ENCODE measurements at regions not wholly inside any gene's neighbourhood (a gene's known extent, or its start where the extent isn't known, plus 50 kb on each side); places are given as distances from the start of the nearest gene placed in this dataset.

- Mint-ChIP-seq H3K27me3 (peaks cover 3% of the 10 kb centered on the region), H3K27ac (no peak overlapping the region), H3K36me3 (ENCODE audit: insufficient read depth) (peaks cover 6% of the 10 kb centered on the region), H3K4me3 (ENCODE audit: low read depth) (no peak overlapping the region), H3K9me3 (ENCODE audit: low read depth) (no peaks in the 10 kb centered on the region), H3K4me1 (ENCODE audit: low read depth) (peaks cover 13% of the 10 kb centered on the region)
- TF ChIP-seq, protein P1, sequence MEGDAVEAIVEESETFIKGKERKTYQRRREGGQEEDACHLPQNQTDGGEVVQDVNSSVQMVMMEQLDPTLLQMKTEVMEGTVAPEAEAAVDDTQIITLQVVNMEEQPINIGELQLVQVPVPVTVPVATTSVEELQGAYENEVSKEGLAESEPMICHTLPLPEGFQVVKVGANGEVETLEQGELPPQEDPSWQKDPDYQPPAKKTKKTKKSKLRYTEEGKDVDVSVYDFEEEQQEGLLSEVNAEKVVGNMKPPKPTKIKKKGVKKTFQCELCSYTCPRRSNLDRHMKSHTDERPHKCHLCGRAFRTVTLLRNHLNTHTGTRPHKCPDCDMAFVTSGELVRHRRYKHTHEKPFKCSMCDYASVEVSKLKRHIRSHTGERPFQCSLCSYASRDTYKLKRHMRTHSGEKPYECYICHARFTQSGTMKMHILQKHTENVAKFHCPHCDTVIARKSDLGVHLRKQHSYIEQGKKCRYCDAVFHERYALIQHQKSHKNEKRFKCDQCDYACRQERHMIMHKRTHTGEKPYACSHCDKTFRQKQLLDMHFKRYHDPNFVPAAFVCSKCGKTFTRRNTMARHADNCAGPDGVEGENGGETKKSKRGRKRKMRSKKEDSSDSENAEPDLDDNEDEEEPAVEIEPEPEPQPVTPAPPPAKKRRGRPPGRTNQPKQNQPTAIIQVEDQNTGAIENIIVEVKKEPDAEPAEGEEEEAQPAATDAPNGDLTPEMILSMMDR (IDR thresholded peaks at IDR 0.05; ENCODE audit: unreplicated experiment) = no peak
- DNase-seq (ENCODE audit: low spot score, unreplicated experiment) = no peak
These were observed 65.4 kb upstream of the ERCC6L2 start for GRCh38 chr9:95810133-95810532.

- H3K4me1 Mint-ChIP-seq (ENCODE audit: low read depth) = peaks cover 12% of the 10 kb centered on the region
- no peak for DNase-seq (ENCODE audit: low spot score, unreplicated experiment)
- H3K27ac Mint-ChIP-seq = no peak overlapping the region
- peaks cover 1% of the 10 kb centered on the region for H3K27me3 Mint-ChIP-seq
- no peaks in the 10 kb centered on the region for H3K9me3 Mint-ChIP-seq (ENCODE audit: low read depth)
- no peak overlapping the region for H3K4me3 Mint-ChIP-seq (ENCODE audit: low read depth)
- H3K36me3 Mint-ChIP-seq (ENCODE audit: insufficient read depth) = peaks cover 6% of the 10 kb centered on the region
- TF ChIP-seq, protein P1 (IDR thresholded peaks at IDR 0.05; ENCODE audit: unreplicated experiment) = no peak
These were observed 65.8 kb upstream of the ERCC6L2 start for GRCh38 chr9:95809686-95810085.

DNA sequence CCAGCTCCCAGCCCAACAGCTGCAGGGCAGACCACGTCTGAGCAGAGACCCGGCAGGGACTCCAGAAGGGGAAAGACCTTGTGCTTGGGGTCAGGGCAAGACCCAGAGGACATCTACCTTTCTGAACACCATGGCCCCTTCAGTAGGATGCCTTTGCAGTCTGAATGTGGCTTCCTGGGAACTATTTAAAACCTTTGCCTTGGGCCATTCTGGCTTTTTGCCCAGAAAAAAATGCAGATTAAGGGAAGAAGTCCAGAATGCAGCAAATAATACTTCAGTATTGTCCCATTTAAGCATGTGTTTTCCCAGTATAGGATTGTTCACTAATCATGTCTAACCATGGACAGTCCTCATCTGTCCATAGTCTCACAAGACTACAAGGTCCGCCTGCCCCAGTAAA lies 67.5 kb upstream of the ERCC6L2 start:
- H3K9me3 Mint-ChIP-seq (ENCODE audit: low read depth) = peaks cover 2% of the 10 kb centered on the region
- peaks cover 2% of the 10 kb centered on the region for H3K36me3 Mint-ChIP-seq (ENCODE audit: insufficient read depth)
- H3K4me1 Mint-ChIP-seq (ENCODE audit: low read depth) = peaks cover 6% of the 10 kb centered on the region
- H3K27ac Mint-ChIP-seq = no peak overlapping the region
- no peak overlapping the region for H3K4me3 Mint-ChIP-seq (ENCODE audit: low read depth)
- TF ChIP-seq, protein P1 (IDR thresholded peaks at IDR 0.05; ENCODE audit: unreplicated experiment) = no peak
- no peaks in the 10 kb centered on the region for H3K27me3 Mint-ChIP-seq
- no peak for DNase-seq (ENCODE audit: low spot score, unreplicated experiment)

- Mint-ChIP-seq H3K4me3 (ENCODE audit: low read depth) (no peak overlapping the region), H3K36me3 (ENCODE audit: insufficient read depth) (peaks cover 2% of the 10 kb centered on the region), H3K9me3 (ENCODE audit: low read depth) (peaks cover 2% of the 10 kb centered on the region), H3K4me1 (ENCODE audit: low read depth) (peaks cover 6% of the 10 kb centered on the region), H3K27me3 (no peaks in the 10 kb centered on the region), H3K27ac (no peak overlapping the region)
- no peak for DNase-seq (ENCODE audit: low spot score, unreplicated experiment)
- TF ChIP-seq, protein P1 (IDR thresholded peaks at IDR 0.05; ENCODE audit: unreplicated experiment) = no peak
These were observed 68.1 kb upstream of the ERCC6L2 start for GRCh38 chr9:95807326-95807947.

GRCh38 chr9:95803197-95803596 lies 72.3 kb upstream of the ERCC6L2 start:
- no peaks in the 10 kb centered on the region for H3K27me3 Mint-ChIP-seq
- H3K9me3 Mint-ChIP-seq (ENCODE audit: low read depth) = peaks cover 5% of the 10 kb centered on the region
- DNase-seq (ENCODE audit: low spot score, unreplicated experiment) = no peak
- H3K4me3 Mint-ChIP-seq (ENCODE audit: low read depth) = no peak overlapping the region
- no peak overlapping the region for H3K27ac Mint-ChIP-seq
- TF ChIP-seq, protein P1 (IDR thresholded peaks at IDR 0.05; ENCODE audit: unreplicated experiment) = no peak
- peaks cover 6% of the 10 kb centered on the region for H3K4me1 Mint-ChIP-seq (ENCODE audit: low read depth)
- H3K36me3 Mint-ChIP-seq (ENCODE audit: insufficient read depth) = no peaks in the 10 kb centered on the region
